ENCODE measurements at regions not wholly inside any gene's neighbourhood (a gene's known extent, or its start where the extent isn't known, plus 50 kb on each side); places are given as distances from the start of the nearest gene placed in this dataset.

DNA sequence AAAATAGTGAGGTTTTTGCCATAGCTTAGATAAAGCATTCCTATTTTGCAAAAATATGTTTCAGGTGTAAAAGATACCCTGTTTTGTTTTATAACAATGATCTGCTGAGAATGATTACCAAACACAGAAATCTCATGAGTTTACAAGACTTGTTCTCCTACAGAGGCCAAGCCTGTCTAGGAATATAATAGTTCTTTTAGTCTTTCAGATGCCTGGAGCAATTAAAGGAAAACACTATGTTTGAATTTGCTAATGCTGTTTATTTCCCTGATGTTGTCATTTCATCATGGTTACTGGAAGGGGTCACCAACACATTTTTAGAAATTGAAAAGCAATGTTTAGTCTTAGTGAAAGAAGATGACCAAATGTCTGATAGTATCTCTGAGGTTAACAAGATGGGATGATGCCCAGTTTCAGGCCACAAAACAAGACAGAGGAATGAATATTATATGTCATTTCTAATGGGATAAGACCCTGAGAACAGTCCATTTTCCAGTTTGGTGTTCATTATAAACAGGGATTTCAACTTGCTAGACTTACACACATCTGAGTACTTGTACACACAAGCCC lies 559.9 kb downstream of the INHBA start:
- Histone ChIP-seq H3K36me3 (ENCODE audit: control insufficient read depth in 1 of 2, insufficient read depth in 2 of 2, low read length in 2 of 2) (no peaks in the 10 kb centered on the region), H3K4me1 (ENCODE audit: control insufficient read depth in 1 of 2, insufficient read depth in 2 of 2, low read length in 2 of 2) (no peaks in the 10 kb centered on the region), H3K4me3 (ENCODE audit: low read depth in 1 of 2, low read length in 2 of 2) (no peak overlapping the region), H3K9me3 (ENCODE audit: control insufficient read depth in 1 of 2, low read length in 2 of 2) (no peaks in the 10 kb centered on the region), H3K27me3 (ENCODE audit: low read depth, low read length) (no peaks in the 10 kb centered on the region), H3K27ac (ENCODE audit: low read length) (no peak overlapping the region)

DNA sequence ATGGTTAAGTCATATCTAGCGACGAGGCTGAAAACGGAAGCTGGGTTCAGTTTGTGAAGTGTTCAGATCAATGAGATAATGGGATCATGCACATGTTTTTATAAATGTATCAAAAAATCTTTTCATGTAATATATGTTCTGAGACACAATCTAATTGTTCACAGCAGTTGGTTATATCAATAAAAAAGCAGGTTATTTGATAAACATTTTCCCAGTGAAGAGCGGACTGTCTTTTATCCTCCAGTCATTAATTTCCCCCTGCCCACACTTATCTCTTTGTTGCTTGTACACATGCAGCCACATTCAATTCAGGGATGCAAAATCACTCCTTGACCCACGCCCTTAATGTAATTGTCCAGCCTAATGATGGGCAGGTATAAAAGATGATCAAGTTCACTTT lies 563.1 kb downstream of the INHBA start:
- Histone ChIP-seq H3K4me3 (ENCODE audit: low read depth in 1 of 2, low read length in 2 of 2) (no peak overlapping the region), H3K27ac (ENCODE audit: low read length) (no peak overlapping the region), H3K4me1 (ENCODE audit: control insufficient read depth in 1 of 2, insufficient read depth in 2 of 2, low read length in 2 of 2) (no peaks in the 10 kb centered on the region), H3K27me3 (ENCODE audit: low read depth, low read length) (no peaks in the 10 kb centered on the region), H3K9me3 (ENCODE audit: control insufficient read depth in 1 of 2, low read length in 2 of 2) (no peaks in the 10 kb centered on the region), H3K36me3 (ENCODE audit: control insufficient read depth in 1 of 2, insufficient read depth in 2 of 2, low read length in 2 of 2) (no peaks in the 10 kb centered on the region)

DNA sequence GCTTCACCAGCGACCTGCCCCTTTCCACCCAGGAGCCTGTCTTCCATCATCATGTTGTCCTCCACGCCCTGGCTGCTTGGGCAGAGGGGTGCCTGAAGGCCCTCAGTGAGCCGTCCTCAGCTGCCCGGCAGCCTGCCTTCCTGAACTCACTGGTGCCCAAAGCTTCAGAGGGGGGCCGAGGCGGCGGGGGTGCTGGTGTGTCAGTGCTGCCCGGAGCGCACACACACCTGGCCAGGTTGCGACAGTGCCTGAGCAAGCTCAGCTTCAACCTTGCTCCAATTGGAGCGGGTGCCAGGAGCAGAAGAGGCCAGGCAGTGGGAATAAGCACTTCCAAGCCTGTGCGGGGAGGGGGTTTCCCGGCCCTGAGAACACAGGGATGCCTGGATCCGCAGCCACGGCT lies 566.3 kb downstream of the INHBA start:
- Histone ChIP-seq H3K27ac (ENCODE audit: low read length) (no peak overlapping the region), H3K4me3 (ENCODE audit: low read depth in 1 of 2, low read length in 2 of 2) (no peak overlapping the region), H3K4me1 (ENCODE audit: control insufficient read depth in 1 of 2, insufficient read depth in 2 of 2, low read length in 2 of 2) (no peaks in the 10 kb centered on the region), H3K36me3 (ENCODE audit: control insufficient read depth in 1 of 2, insufficient read depth in 2 of 2, low read length in 2 of 2) (no peaks in the 10 kb centered on the region), H3K27me3 (ENCODE audit: low read depth, low read length) (no peaks in the 10 kb centered on the region), H3K9me3 (ENCODE audit: control insufficient read depth in 1 of 2, low read length in 2 of 2) (no peaks in the 10 kb centered on the region)

DNA sequence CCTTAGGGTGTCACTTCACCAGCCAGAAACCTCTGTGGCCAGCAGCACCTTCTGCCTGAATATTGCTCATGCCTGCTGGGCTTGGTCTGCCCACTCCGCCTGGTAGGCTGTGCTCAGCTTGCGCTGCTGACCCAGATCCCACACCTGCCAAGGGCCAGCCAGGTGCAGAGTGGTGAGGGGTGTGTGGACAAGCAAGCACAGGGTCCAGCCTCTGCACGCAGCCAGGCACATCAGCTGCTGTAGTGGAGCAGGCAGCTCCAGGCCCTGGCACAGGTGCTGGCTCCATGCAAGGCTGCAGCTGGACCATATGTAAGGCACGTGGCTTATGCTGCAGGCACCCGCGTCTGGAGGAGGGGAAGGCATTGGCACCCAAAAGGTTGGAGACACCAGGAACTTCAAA lies 567.4 kb downstream of the INHBA start:
- H3K27ac ChIP-seq (ENCODE audit: low read length), result no peak overlapping the region
- H3K4me3 ChIP-seq (ENCODE audit: low read depth in 1 of 2, low read length in 2 of 2), result no peak overlapping the region
- H3K27me3 ChIP-seq (ENCODE audit: low read depth, low read length), result no peaks in the 10 kb centered on the region
- no peaks in the 10 kb centered on the region for H3K36me3 ChIP-seq (ENCODE audit: control insufficient read depth in 1 of 2, insufficient read depth in 2 of 2, low read length in 2 of 2)
- H3K4me1 ChIP-seq (ENCODE audit: control insufficient read depth in 1 of 2, insufficient read depth in 2 of 2, low read length in 2 of 2), result no peaks in the 10 kb centered on the region
- no peaks in the 10 kb centered on the region for H3K9me3 ChIP-seq (ENCODE audit: control insufficient read depth in 1 of 2, low read length in 2 of 2)

DNA sequence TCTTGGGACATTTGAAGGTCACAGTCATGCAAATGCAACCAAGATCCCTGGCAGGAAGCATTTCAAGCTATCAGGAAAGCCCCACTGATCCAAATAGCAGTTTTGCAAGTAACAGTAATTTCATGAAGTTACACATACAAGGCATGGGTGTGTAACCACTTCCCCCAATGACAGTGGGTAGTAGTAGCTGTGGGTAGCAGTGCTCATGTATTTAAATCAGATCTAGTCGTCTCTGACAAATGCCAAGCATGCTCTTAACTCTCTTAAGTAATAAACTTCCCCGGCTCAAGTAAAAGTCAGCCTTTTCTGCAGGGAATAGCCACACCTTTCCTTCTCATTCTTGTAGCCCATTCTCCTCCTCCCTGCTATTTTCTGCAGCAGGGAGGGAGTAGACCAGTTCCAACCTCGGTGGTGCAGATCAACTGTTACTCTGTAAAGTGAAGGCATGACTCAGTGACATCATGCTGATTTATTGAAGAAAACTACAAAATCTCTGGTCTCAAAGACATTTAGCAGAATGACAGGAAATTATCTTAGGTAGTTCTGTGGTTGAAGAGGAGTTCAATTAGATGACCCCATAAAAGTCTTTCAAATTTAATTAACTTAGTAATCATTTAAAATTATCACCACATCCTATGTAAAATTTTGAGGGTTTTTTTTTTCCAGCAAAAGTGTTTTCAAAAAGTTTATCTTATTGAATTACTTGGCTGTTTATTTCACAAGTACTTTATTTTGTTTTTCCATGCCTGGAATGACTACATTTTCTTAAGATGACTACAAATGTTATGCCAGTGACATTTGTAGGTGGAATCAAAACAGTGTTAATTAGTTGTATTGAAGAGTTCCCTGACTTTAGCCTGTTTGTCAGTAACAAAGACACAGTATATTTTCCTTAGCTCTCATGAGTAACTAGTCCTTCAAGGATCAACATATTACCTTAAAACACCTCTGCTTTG lies 568.3 kb downstream of the INHBA start:
- no peak overlapping the region for H3K27ac ChIP-seq (ENCODE audit: low read length)

DNA sequence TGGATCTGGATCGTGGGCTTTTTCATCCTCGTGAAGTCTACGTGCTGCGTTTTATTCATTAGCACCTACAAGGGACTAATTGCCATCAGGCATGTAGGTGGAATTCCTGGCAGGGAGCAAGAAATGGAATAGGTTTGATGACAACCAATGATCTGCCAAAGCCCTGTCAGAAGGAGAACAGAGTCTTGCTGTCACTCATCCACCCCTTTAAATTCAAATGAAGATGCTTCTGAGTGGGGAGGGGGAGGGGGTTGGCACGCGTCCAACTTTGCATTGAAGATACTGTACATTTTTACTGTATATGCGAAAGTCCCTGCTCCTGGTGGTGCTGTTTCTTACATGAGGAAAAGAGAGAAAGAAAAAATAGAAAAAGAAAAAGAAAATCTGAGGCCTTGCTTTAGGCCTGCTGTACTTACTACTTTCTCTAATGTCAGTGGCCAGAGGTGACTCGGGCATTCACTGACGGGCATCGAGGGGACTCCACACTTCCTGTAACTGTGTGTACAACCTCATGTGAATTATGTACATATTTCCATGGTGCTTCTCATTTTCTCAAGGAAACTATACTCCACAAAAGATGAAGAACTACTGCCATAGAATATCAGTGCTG lies 569.1 kb downstream of the INHBA start:
- no peaks in the 10 kb centered on the region for H3K4me1 ChIP-seq (ENCODE audit: control insufficient read depth in 1 of 2, insufficient read depth in 2 of 2, low read length in 2 of 2)
- no peaks in the 10 kb centered on the region for H3K27me3 ChIP-seq (ENCODE audit: low read depth, low read length)
- H3K36me3 ChIP-seq (ENCODE audit: control insufficient read depth in 1 of 2, insufficient read depth in 2 of 2, low read length in 2 of 2), result no peaks in the 10 kb centered on the region
- no peak overlapping the region for H3K4me3 ChIP-seq (ENCODE audit: low read depth in 1 of 2, low read length in 2 of 2)
- H3K9me3 ChIP-seq (ENCODE audit: control insufficient read depth in 1 of 2, low read length in 2 of 2), result no peaks in the 10 kb centered on the region
- no peak overlapping the region for H3K27ac ChIP-seq (ENCODE audit: low read length)

More for the DNA sequence above, 568.3 kb downstream of the INHBA start:
- H3K36me3 ChIP-seq (ENCODE audit: control insufficient read depth in 1 of 2, insufficient read depth in 2 of 2, low read length in 2 of 2), result no peaks in the 10 kb centered on the region
- no peaks in the 10 kb centered on the region for H3K9me3 ChIP-seq (ENCODE audit: control insufficient read depth in 1 of 2, low read length in 2 of 2)
- no peaks in the 10 kb centered on the region for H3K4me1 ChIP-seq (ENCODE audit: control insufficient read depth in 1 of 2, insufficient read depth in 2 of 2, low read length in 2 of 2)
- no peaks in the 10 kb centered on the region for H3K27me3 ChIP-seq (ENCODE audit: low read depth, low read length)
- H3K4me3 ChIP-seq (ENCODE audit: low read depth in 1 of 2, low read length in 2 of 2), result no peak overlapping the region

DNA sequence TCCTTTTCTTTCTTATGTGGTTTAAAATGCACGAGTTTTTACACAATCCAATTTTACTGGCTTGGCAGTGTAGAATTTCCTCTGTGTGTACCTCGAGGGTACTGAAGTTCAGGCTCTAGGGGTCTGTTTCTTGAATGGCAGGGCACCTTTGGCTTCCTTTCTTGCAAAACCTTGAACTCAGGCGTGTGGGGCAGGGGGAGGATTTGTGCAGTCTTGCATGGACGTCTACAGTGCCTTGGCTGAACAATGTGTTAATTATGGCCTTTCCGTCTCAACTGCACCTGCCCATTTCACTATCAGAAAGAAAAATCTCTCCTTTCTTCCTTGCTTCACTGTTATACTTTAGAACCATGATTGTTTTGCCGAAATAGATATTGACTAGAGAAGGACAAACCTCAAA lies 570.9 kb downstream of the INHBA start:
- no peaks in the 10 kb centered on the region for H3K27me3 ChIP-seq (ENCODE audit: low read depth, low read length)
- H3K27ac ChIP-seq (ENCODE audit: low read length), result no peak overlapping the region
- no peaks in the 10 kb centered on the region for H3K9me3 ChIP-seq (ENCODE audit: control insufficient read depth in 1 of 2, low read length in 2 of 2)
- H3K36me3 ChIP-seq (ENCODE audit: control insufficient read depth in 1 of 2, insufficient read depth in 2 of 2, low read length in 2 of 2), result no peaks in the 10 kb centered on the region
- H3K4me3 ChIP-seq (ENCODE audit: low read depth in 1 of 2, low read length in 2 of 2), result no peak overlapping the region
- H3K4me1 ChIP-seq (ENCODE audit: control insufficient read depth in 1 of 2, insufficient read depth in 2 of 2, low read length in 2 of 2), result no peaks in the 10 kb centered on the region

DNA sequence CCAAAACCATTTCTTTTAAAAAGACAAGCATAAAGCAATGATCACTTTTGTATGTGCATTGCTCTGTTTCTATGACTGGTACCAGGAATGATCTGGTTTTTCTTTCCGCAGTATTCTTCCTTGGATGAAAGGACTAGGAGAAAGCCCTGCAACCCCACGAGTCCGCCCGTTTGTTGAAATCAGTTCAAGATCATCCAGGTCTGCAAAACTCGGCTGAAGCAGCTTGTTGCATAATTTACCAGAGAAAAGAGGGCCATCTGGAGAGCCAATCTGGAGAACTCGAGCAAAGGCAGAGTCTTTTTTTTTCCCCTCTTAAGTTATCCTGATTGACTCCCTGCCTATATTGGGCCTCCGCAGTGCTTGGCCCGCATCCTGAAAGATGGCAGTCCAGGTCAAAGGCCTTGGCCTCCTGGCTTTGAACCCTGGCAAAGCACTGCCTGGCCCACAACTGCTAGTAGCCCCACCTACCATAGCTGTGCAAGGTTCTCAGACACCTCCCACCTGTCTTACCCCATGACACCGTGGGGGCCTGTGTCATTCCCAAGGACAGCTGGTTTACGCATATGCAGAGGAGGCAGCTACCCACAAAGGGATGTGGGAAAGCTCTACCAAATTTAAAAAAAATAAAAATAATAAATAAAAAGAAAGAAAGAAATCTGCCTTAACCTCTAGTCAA lies 572.2 kb downstream of the INHBA start:
- H3K27me3 ChIP-seq (ENCODE audit: low read depth, low read length), result no peaks in the 10 kb centered on the region
- H3K4me3 ChIP-seq (ENCODE audit: low read depth in 1 of 2, low read length in 2 of 2), result no peak overlapping the region
- no peaks in the 10 kb centered on the region for H3K36me3 ChIP-seq (ENCODE audit: control insufficient read depth in 1 of 2, insufficient read depth in 2 of 2, low read length in 2 of 2)
- no peak overlapping the region for H3K27ac ChIP-seq (ENCODE audit: low read length)
- no peaks in the 10 kb centered on the region for H3K4me1 ChIP-seq (ENCODE audit: control insufficient read depth in 1 of 2, insufficient read depth in 2 of 2, low read length in 2 of 2)
- no peaks in the 10 kb centered on the region for H3K9me3 ChIP-seq (ENCODE audit: control insufficient read depth in 1 of 2, low read length in 2 of 2)

DNA sequence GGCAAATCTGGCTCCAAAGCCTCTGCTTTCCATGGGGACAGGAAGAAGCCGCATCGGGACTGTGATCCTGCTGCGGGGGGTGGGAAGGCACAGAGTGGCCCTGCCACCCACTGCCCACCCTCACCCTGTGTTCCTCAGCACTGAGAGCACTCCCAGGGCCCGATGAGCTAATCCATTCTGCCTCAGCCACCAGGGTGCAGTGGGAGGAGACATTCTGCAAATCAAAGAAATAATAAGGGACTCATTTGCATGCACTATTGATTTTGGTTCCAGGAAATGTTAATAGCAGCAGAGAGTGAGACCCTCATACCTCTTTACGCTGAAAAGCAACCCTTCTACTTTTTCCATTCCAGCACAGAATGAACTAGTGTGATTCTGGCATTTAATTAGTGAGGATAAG lies 572.8 kb downstream of the INHBA start:
- no peak overlapping the region for H3K4me3 ChIP-seq (ENCODE audit: low read depth in 1 of 2, low read length in 2 of 2)
- H3K27me3 ChIP-seq (ENCODE audit: low read depth, low read length), result no peaks in the 10 kb centered on the region
- no peaks in the 10 kb centered on the region for H3K9me3 ChIP-seq (ENCODE audit: control insufficient read depth in 1 of 2, low read length in 2 of 2)
- H3K27ac ChIP-seq (ENCODE audit: low read length), result no peak overlapping the region
- no peaks in the 10 kb centered on the region for H3K36me3 ChIP-seq (ENCODE audit: control insufficient read depth in 1 of 2, insufficient read depth in 2 of 2, low read length in 2 of 2)
- no peaks in the 10 kb centered on the region for H3K4me1 ChIP-seq (ENCODE audit: control insufficient read depth in 1 of 2, insufficient read depth in 2 of 2, low read length in 2 of 2)

DNA sequence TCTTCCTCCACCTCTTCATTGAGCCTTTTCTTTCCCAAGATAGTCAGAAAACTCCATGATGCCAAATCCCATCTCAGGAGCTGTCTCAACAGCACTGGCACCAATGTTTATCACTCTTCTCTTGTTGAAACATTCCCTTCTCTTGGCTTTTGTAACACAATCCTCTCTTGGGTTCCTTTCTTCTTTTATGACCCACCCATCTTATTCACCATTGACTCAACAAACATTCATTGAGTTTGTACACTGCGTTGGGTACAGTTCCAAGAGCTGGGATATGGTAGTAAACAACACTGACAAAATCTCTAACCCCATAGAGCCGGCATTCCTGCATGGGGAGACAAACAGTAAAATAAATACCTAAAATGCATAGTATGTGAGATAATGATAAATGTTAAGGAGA lies 577.5 kb downstream of the INHBA start:
- H3K27me3 ChIP-seq (ENCODE audit: low read depth, low read length), result no peaks in the 10 kb centered on the region
- H3K27ac ChIP-seq (ENCODE audit: low read length), result no peak overlapping the region
- no peaks in the 10 kb centered on the region for H3K4me1 ChIP-seq (ENCODE audit: control insufficient read depth in 1 of 2, insufficient read depth in 2 of 2, low read length in 2 of 2)
- no peaks in the 10 kb centered on the region for H3K36me3 ChIP-seq (ENCODE audit: control insufficient read depth in 1 of 2, insufficient read depth in 2 of 2, low read length in 2 of 2)
- no peaks in the 10 kb centered on the region for H3K9me3 ChIP-seq (ENCODE audit: control insufficient read depth in 1 of 2, low read length in 2 of 2)
- no peak overlapping the region for H3K4me3 ChIP-seq (ENCODE audit: low read depth in 1 of 2, low read length in 2 of 2)

DNA sequence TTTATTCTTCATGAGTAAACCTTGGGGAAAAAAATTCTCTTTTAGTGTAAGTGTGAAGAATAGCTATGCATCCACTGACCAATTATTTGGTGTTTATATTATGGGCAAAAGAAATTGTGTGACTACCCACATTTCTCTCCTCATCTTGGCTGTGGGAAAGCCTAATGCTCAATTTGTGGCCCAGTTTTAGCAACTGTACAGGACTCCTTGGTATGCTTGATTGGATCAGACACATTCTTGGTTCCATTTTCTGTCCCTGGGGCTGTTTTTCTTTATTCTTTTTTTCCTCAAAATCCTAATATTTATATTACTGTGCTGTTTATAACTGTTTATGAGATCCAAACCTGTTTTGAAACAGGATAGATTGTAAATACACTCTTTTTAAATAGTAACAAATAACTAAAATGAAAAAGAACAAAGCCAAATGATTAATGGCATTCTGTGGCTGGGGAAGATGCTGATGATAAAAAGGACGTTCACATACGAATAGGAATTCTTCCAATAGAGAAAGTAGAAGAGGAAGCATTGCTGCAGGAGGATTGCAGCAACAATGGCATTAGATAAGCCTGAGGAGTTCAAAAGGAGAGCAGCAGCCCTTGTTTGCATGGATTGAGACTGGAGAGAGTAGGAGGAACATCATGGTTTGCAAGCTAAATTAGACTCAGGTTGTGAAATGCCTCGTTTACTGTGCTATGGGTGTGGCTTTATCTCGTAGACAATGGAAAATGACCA lies 580.5 kb downstream of the INHBA start:
- no peaks in the 10 kb centered on the region for H3K27me3 ChIP-seq (ENCODE audit: low read depth, low read length)
- H3K4me1 ChIP-seq (ENCODE audit: control insufficient read depth in 1 of 2, insufficient read depth in 2 of 2, low read length in 2 of 2), result no peaks in the 10 kb centered on the region
- no peak overlapping the region for H3K27ac ChIP-seq (ENCODE audit: low read length)
- no peaks in the 10 kb centered on the region for H3K9me3 ChIP-seq (ENCODE audit: control insufficient read depth in 1 of 2, low read length in 2 of 2)
- H3K36me3 ChIP-seq (ENCODE audit: control insufficient read depth in 1 of 2, insufficient read depth in 2 of 2, low read length in 2 of 2), result no peaks in the 10 kb centered on the region
- H3K4me3 ChIP-seq (ENCODE audit: low read depth in 1 of 2, low read length in 2 of 2), result no peak overlapping the region

Data from muscle layer of duodenum (tissue), 2 donors.